ENCODE measurements at regions not wholly inside any gene's neighbourhood (a gene's known extent, or its start where the extent isn't known, plus 50 kb on each side); places are given as distances from the start of the nearest gene placed in this dataset.
"Not testable (repeated sequence)": the region's sequence is repeated elsewhere in the genome, so short reads cannot be mapped to it uniquely, and the experiment has no call there.

DNA sequence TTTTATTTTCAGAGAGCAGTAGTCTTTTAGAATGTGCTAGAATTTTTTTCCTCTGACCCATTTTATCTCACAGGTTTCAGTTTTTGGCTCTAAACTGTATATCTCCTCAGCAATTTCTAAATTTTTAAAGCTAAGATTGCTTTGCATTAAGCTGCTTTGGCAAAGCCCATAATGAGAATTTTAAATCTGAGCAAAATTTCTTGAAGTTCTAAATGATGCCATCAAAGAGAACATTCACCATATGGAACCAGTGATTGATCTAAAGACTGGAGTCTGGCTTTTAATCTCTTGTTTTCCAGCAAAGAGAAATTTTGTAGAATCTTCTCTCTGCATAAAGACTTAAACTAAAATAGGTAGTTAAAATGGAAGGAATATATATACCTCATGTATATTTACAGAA, 313.6 kb downstream of the TBC1D32 start:
- no peak for DNase-seq

DNA sequence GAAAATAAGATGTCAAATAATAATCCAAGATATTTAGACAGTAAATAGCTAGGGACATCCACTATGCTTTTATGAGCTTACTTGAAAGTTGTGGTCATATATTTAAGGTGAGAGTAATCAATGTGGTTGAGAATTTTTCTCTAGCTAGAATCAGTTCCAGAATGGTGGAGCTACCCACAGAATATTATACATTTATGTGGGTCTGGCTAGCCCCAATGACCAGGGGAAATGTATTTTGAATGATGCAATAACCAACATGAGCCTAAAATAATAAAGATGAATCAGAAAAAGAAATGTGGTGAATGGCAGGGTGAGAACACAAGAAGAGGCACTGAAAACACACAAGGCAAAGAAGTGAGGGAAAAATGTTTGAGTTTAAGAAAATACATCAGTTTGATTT, 325.7 kb downstream of the TBC1D32 start:
- no peak for DNase-seq

DNA sequence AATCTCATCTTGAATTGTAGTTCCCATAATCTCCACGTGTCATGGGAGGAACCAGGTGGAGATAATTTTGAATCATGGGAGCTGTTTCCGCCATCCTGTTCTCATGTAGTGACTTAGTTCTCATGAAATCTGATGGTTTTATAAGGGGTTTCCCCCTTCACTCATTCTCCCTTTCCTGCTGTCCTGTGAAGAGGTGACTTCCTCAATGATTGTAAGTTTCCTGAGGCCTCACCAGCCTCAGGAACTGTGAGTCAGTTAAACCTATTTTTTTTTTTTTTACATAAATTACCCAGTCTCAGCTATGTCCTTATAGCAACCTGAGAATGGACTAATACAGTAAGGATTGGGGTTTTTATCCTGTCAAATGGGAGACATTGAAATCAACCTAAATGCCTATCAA, 328.3 kb downstream of the TBC1D32 start:
- no peak for DNase-seq

DNA sequence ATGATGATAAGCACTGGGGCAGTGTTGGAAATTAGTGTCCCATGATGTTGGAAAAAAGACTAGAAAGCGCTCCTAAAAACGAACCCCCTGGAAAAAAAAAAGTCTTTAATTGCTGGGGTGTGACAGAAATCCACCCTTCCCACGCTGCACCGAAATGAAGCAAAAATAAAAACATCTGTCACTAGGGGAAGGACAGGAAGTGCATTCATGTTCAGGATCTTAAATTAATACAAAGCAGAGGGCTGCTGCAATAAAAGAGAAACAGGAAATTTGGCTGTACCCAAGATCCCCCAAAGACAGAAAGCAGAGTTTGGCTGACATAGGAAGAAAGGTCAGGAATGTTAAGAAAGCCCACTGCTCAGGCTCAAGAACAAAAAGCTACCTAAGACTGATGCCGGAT, 333.9 kb downstream of the TBC1D32 start:
- no peak for DNase-seq

DNA sequence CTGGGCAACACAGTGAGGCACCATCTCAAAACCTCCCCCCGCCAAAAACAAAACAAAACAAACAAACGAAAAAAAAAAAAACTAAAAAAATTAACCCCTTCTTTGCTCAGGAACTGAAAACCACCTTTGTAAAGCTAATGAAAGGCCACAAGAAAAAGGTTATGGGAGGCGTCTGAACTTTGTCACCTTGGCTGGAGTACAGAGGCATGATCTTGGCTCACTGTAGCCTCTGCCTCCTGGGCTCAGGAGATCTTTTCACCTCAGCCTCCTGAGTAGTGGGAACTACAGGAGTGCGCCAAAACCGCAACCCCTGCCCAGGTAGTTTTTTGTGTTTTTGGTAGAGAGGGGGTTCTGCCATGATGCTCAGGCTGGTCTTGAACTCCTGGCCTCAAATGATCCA, 337.9 kb downstream of the TBC1D32 start:
- DNase-seq, result no peak

DNA sequence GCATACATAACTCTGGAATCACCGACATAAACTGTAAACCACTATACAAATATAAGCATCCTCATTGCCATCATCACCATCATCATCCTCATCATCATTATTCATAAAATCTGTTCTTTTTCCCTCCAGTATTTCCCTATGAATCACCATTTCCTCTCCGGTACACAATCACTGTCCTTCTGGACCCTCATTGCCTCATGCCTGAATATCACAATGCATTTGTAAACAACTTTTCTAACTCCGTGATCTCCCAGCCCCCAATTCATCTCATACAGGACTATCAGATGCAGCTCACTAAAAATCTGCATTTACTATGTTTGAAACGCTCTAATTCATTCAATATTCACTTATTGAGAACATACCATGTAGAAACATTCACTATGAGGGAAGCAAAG, 339.7 kb downstream of the TBC1D32 start:
- no peak for DNase-seq

DNA sequence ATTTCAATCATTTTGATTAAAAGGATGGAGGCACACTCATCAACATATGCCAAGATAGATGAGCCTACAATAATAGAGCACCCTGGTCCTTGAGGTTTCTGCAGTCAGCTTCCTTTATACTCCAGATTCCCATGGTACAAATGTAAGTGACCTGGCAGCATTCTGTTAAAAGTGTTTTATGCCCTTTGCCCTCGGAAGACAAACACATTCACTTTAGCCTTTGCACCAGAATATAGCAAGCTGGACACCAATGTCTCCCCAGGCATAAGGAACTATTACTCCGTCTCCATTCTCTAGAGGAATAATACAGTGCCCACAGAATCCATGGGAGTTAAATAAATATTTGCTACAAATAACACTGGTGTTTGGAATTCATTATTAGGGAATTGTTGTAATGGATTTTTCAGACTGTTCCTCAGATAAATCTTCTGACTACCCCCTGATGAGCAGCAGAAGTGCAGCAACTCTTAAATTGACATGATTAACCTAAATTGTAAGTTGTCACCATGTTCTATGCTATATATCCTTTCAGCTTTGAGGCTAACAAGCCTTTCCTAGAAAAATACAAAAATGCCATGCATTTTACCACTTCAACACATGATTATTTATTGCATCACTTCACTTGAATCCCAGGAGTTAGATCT, 340.2 kb downstream of the TBC1D32 start:
- no peak for DNase-seq

DNA sequence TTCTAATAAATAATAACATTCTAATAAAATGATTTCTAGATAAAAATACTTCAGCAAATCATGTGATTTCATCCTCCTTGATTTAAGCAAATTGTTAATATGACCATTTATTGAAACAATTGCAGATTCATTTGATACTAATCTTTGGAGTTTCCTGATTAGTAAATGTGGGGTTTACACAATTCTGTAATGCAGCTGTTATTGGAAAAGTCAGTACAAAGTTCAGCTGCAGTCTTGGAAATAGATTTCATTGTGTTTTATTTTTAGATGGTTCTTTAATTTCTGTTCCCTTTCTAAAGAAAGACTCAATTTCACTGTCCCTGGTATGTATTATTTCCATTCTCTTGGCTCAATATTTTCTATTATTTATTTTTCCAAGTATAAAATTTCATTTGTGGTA, 342.0 kb downstream of the TBC1D32 start:
- DNase-seq, result no peak

DNA sequence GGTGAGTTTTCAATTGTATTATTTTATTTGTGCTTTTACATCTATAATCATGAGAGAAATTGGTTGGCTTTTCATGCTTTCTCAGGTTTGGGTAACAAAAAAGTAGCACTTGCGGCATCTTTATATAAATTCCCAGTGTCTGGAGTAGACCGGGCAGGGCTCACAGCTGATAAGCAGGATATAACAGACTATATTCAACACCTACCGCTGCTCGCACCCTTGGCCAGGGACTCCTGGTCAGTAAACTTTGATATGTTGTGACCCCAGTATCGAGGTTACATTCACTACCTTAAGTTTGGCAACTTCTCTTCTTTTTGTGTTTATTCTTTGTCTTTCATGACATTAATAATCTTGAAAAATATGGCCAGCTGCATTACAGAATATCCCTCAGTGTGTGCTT, 343.4 kb downstream of the TBC1D32 start:
- DNase-seq, result no peak

DNA sequence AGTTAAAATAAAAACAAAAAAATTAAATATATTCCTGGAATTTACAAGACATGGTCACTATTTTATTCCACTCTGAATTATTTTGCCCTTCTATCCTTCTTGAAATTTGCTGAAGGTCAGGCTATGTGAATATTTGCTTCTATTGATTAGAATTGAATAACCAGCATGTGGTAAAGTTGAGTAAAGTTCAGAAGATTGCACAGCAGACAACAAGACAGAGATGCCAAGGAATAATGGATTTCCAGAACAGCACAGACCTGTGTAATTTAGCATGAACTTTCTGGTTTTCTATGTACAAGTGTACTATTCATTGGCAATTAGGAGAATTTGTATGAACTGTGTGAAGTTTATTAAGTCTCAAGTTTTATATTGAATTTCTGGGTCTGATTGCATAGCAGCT, 352.4 kb downstream of the TBC1D32 start:
- DNase-seq, result no peak

DNA sequence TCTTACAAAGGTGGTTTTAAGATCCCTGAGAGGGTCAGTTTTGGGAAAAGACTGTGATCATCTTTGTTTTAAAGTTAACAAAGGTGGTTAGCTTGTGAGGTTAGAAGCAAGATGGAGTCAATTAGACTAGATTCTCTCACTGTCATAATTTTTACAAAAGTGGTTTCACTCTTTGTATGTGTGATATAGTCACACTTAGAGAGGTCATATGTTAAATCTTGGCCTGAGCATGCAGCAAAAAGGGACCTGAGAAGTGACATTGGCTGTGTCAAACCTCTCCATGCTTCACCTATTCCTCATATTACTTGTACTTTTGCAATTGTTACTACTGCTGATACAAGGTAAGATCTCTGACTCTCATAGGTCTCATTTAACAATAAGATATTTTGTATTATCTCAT, 368.0 kb downstream of the TBC1D32 start:
- no peak for DNase-seq

DNA sequence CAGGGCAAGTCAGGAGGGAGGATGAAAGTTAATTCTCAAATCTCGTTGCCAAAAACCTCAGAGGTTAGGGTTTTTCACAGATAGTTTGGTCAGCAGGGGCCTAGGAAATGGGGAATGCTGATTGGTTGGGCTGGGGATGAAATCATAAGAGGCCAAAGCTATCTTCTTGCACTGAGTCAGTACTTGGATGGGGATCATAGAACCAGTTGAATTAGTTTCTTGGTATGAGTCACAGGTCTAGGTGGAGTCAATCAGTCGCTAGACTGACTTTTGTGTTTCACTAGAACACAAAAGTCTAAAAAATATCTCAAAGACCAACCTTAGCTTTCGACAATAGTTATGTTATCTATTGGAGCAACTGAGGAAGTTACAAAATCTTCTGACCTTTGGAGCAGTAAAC, 368.5 kb downstream of the TBC1D32 start:
- DNase-seq, result no peak

DNA sequence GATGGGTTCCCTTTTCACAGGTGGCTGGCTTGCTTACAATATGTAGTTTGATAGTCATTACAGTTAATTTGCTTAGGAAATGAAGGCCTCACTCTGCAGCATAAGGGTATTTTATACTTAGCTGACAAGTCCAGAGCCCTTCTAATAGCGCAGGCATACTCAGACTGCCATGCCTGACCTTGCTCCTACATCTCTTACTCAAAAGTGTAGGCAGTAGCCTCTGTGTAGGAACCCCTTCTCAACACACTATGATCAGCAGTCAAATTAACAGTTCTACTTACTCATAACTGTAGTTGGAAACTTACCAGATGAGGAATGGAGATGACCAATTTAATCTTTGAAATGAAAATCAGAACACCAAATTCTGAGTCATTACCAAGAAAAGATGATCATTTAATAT, 373.5 kb downstream of the TBC1D32 start:
- DNase-seq, result no peak

DNA sequence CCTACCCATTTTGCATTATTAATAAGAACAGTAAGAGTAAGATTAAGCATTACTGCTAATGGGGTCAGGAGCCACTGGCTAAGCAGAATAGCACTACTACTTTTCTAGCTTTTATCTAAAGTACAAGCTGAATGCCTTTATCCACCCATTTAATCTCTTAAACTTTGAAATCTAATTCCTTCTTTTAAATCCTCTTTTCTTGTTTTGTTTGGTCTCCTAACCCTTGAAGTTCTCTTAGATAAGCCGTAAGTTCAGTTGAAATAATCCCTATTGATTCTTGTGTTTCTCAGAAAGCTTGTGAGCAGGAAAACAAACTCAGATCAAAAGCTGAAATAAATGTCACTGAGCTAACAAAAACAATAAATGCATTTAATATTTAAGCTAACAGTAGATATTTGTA, 380.2 kb downstream of the TBC1D32 start:
- DNase-seq, result no peak

DNA sequence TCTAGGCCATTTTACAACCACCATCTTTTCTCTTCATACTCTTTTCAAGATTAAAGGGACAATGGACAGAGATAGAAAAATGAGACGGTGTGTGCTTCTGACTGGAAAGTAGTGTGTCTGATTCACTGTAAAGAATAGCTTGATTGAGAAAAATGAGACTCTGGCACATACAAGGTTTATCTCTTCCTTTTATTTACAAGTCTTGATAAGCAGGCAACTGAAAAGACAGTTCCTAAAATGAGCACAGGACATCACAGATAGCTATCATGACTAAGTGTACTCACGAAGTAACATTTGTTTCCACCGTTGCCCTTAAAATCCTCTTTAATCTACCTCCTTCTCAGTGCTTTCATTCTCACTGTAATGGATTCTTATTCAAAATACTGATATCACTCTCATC, 383.0 kb downstream of the TBC1D32 start:
- no peak for DNase-seq

DNA sequence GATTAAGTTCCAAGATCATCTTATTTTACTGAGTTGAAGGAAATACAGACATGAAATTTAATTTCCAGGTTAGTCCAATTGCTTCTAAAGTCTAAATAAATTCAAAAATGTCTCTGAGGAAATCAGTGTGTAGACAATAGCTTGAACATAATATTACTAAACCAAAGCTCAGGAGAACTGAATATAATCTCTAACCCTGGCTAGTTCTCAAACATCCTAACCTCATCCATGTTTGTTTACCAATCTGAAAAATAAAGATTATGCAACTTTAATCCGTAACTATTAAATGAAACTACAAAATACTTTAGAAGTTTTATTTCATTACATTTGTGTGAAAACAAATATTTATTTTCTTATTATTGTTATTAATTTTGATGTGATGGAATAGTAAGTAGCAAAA, 387.2 kb downstream of the TBC1D32 start:
- DNase-seq, result no peak

DNA sequence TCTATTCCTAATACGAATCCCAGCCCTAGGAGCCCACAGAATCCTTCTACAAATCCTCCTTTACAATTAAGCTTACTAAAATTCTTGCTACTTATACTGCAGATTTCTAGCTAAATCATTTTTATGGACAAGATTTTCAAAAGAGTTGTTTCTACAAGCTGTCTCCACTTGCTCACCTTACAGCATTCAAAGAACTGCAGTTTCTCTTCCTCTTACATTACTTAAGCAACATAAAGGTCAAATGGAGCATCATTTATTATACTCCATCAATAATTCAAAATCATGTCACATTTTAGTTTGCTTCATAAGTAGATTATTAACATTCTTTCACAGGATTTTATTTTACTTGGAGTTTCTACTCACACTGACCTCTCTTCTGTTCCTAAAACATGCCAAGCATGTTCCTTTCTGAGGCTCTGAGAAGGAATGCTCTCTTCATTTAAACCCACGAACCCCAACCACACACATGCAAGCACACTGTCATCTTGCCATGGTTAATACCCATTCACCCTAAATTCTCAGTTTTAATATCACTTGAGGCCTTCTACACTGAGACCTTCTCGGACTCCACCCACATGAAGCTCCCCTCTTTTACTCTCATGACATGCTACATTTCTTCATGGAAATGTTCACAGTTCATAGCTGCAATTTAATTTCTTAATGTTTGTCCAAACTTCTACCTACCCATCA, 388.2 kb downstream of the TBC1D32 start:
- no peak for DNase-seq

DNA sequence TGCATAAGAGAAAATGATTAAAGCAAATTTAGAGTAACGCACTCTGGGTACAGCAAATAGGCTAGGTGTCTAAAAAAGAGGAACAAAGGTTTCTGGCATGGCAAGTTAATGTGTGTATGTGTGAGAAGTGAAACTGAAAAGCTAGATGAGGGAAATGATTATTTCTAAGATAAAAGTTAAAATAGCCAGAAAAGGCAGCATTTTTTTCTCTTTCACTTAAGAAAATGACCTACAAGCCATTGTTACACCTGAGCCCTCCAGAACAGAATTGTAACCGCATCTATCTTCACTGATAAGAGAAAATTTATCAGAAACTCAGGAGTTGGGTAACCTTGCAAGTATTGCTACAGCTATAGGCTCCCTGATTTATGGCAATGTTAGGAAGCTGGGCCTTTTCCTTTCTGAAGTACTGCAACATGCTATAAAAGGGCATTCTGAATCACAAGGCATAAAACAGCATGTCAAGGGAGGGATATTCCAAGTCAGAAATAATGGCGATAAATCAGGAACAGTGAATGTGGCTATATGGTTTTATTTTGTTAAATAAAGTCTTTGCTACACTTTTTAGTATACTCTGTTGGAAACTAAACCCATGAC, 395.3 kb downstream of the TBC1D32 start:
- peak; percentile 0 for DNase-seq

DNA sequence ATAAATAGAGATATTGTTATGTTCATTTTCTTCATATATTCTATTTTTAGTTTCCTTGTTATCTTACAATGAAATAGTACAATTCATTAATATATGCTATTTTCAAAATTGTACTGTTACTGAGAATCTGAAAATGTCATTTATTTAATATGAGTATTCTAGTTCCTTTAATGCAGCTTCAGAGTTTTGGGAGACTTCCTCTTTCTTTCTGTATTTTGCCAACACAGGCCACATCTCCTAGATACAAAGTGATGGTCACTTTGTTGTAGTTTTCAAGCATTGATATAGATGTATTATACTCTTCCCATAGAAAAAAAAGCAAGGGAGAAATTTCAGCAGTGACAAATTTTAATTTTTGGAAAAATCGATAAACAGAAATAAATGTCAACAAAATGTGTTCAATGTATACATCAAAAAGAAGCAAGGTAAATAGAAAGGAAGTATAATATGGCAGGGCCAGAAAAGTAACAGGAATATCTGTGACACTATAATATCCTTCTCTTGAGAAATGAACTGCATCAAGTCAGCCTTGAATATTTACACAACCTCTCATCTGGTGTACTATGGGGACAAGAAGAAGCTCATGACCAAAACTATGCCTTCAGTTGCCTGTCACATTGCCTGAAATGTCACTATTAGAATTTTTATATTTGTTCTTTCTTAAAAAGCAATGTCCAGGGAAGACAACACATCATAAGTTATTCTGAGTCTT, 396.0 kb downstream of the TBC1D32 start:
- DNase-seq, result no peak

DNA sequence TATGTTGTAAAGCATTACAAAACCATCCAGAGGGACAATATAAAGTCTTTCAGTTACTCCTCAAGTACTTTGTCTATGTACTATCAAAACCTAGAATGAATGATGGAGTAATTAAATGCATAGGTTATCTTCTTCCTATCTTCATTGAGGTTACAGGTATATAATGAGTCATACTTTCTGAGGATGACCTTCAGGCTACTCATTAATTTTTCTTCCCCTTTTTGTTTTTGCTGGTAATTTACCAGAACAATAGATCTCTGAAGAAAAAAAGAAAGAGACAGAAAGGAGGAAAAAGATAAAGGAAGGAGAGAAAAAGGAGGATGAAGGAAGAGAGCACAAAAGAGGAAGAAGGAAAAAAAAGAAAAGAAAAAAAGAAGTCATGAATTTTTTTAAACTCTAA, 398.4 kb downstream of the TBC1D32 start:
- no peak for DNase-seq

DNA sequence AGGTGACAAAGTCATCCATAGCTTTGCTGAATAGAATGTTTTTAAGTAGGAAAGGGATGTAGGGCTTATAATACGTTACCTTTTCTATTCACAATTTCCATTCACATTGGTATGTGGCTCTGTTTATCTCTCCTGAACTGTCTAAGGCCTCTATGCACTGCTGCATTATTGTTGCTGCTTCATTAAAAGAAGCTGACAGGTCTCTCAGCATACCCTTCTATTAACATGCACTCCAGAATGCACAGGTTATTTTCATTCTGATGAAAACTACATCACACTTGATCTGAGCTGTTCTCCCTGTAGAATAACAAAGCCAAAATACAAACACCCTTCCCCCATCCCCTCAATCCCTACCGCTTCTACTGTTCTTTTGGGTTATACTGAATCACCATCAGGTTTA, 399.3 kb downstream of the TBC1D32 start:
- DNase-seq, result no peak

DNA sequence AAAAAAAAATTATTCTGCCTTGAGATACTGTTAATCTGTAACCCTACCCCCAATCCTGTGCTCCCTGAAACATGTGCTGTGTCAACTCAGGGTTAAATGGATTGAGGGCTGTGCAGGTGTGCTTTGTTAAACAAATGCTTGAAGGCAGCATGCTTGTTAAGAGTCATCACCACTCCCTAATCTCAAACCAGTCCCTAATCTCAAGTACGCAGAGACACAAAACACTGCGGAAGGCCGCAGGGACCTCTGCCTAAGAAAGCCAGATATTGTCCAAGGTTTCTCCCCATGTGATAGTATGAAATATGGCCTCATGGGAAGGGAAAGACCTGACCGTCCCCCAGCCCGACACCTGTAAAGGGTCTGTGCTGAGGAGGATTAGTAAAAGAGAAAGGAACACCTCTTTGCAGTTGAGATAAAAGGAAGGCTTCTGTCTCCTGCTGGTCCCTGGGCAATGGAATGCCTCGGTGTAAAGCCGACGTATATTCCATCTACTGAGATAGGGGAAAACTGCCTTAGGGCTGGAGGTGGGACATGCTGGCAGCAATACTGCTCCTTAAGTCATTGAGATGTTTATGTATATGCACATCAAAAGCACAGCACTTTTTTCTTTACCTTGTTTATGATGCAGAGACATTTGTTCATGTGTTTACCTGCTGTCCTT, 402.6 kb downstream of the TBC1D32 start:
- not testable (repeated sequence) for DNase-seq

DNA sequence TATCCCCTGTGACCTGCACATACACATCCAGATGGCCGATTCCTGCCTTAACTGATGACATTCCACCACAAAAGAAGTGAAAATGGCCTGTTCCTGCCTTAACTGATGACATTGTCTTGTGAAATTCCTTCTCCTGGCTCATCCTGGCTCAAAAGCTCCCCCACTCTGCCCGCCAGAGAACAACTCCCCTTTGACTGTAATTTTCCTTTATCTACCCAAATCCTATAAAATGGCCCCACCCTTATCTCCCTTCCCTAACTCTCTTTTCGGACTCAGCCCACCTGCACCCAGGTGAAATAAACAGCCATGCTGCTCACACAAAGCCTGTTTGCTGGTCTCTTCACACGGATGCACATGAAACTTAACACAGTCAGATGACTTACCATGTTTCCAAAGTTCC, 403.8 kb downstream of the TBC1D32 start:
- DNase-seq, result not testable (repeated sequence)

DNA sequence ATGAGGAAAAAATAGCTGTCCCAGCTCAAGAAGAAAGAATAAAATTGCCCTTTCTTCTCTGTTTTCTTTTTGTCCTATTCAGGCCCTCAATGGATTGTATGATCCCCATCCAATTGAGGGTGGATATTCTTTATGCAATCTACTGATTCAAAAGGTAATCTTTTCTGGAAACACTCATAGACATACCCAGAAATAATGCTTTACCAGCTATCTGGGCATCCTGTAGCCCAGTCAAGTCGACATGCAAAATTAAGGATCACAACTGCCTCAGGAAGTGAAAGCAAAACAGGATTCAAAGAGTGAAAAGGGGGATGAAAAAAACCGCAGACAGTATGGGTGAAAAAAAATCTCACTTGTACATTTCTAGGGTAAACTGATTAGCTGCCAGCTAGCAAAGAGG, 410.1 kb downstream of the TBC1D32 start:
- no peak for DNase-seq

All from CD4-positive, alpha-beta T cell treated with Interleukin-4 for 4 hours (primary cell).